VCaP (cell line): ENCODE measurements at regions not wholly inside any gene's neighbourhood (a gene's known extent, or its start where the extent isn't known, plus 50 kb on each side); places are given as distances from the start of the nearest gene placed in this dataset.
"Not testable (repeated sequence)": the region's sequence is repeated elsewhere in the genome, so short reads cannot be mapped to it uniquely, and the experiment has no call there.

Source experiments
- H3K27ac ChIP-seq: fragments of 450-650 bp; 2 replicates; pipeline ENCODE4 v1.5.1; 2017
- CTCF ChIP-seq: fragments of 450-650 bp; conservative IDR thresholded peaks from 2 replicates; pipeline ENCODE4 v1.5.1; 2017; ENCODE audit warnings: mild to moderate bottlenecking, moderate library complexity

- no peak for TF ChIP-seq CTCF
Measured at GRCh38 chr3:107217172-107217571, 160.1 kb upstream of the CCDC54 start.

GRCh38 chr3:107218864-107219269 is 158.4 kb upstream of the CCDC54 start:
- TF ChIP-seq CTCF: no peak
- no peak overlapping the region for H3K27ac ChIP-seq

More at GRCh38 chr3:107217172-107217571, 160.1 kb upstream of the CCDC54 start:
- H3K27ac ChIP-seq: no peak overlapping the region; the same call in 1 of the 2 replicates

GRCh38 chr3:107220538-107220937 is 156.7 kb upstream of the CCDC54 start:
- H3K27ac ChIP-seq: no peak overlapping the region
- TF ChIP-seq CTCF: no peak

GRCh38 chr3:107221856-107222255 is 155.4 kb upstream of the CCDC54 start:
- no peak for TF ChIP-seq CTCF
- no peak overlapping the region for H3K27ac ChIP-seq

- no peak overlapping the region for H3K27ac ChIP-seq
- no peak for TF ChIP-seq CTCF
Measured at GRCh38 chr3:107222907-107223306, 154.3 kb upstream of the CCDC54 start.

GRCh38 chr3:107224026-107224596 is 153.1 kb upstream of the CCDC54 start:
- H3K27ac ChIP-seq: no peak overlapping the region
- no peak for TF ChIP-seq CTCF

- no peak overlapping the region for H3K27ac ChIP-seq
- TF ChIP-seq CTCF: no peak
Measured at GRCh38 chr3:107227091-107227490, 150.1 kb upstream of the CCDC54 start.

GRCh38 chr3:107233877-107234276 is 143.4 kb upstream of the CCDC54 start:
- not testable (repeated sequence) for H3K27ac ChIP-seq
